ACHN (cell line): ENCODE measurements at regions not wholly inside any gene's neighbourhood (a gene's known extent, or its start where the extent isn't known, plus 50 kb on each side); places are given as distances from the start of the nearest gene placed in this dataset.

Experiments used
- DNase-seq: peaks from one replicate; pipeline ENCODE4 v3.0.0-alpha.2; 2015
- in situ Hi-C: cut with HindIII; loops from 2 replicates; pipeline ENCODE4 v1.10.0; 2017; ENCODE audit warnings: low sequenced_read_pairs, low pct_ligation_motif_present, low pct_unique_long_range_greater_than_20kb

- no peak for DNase-seq
- in situ Hi-C loops = no loop called here
These were observed 300.0 kb downstream of the IDS start for GRCh38 chrX:149205081-149205480.

- in situ Hi-C loops = no loop called here
- no peak for DNase-seq
These were observed 305.4 kb downstream of the IDS start for GRCh38 chrX:149199734-149200133.

GRCh38 chrX:149198980-149199732 lies 305.9 kb downstream of the IDS start:
- in situ Hi-C loops = no loop called here
- no peak for DNase-seq

GRCh38 chrX:149185087-149185486 lies 320.0 kb downstream of the IDS start:
- in situ Hi-C loops = no loop called here
- no peak for DNase-seq

- no peak for DNase-seq
- in situ Hi-C loops = no loop called here
These were observed 343.5 kb downstream of the IDS start for GRCh38 chrX:149161435-149162088.

GRCh38 chrX:149157976-149158375 lies 347.1 kb downstream of the IDS start:
- in situ Hi-C loops = no loop called here
- DNase-seq = no peak

- no peak for DNase-seq
- in situ Hi-C loops = no loop called here
These were observed 352.2 kb downstream of the IDS start for GRCh38 chrX:149152941-149153340.

GRCh38 chrX:149151805-149152757 lies 353.0 kb downstream of the IDS start:
- DNase-seq = no peak
- in situ Hi-C loops = no loop called here

- no peak for DNase-seq
- in situ Hi-C loops = no loop called here
These were observed 359.2 kb downstream of the IDS start for GRCh38 chrX:149145845-149146285.

- in situ Hi-C loops = no loop called here
These were observed 373.3 kb downstream of the IDS start for GRCh38 chrX:149131774-149132173.

GRCh38 chrX:149129767-149130166 lies 375.3 kb downstream of the IDS start:
- no peak for DNase-seq
- in situ Hi-C loops = no loop called here

More at GRCh38 chrX:149131774-149132173, 373.3 kb downstream of the IDS start:
- no peak for DNase-seq

- DNase-seq = no peak
- in situ Hi-C loops = no loop called here
These were observed 380.5 kb downstream of the IDS start for GRCh38 chrX:149124526-149125108.

- in situ Hi-C loops = no loop called here
- no peak for DNase-seq
These were observed 383.7 kb downstream of the IDS start for GRCh38 chrX:149121206-149121920.

- in situ Hi-C loops = no loop called here
- DNase-seq = no peak
These were observed 384.6 kb downstream of the IDS start for GRCh38 chrX:149120459-149120858.

GRCh38 chrX:149114874-149115273 lies 390.2 kb downstream of the IDS start:
- in situ Hi-C loops = no loop called here
- no peak for DNase-seq

GRCh38 chrX:149114001-149114400 lies 391.1 kb downstream of the IDS start:
- in situ Hi-C loops = no loop called here
- DNase-seq = no peak

- in situ Hi-C loops = no loop called here
- DNase-seq = no peak
These were observed 407.3 kb downstream of the IDS start for GRCh38 chrX:149097786-149098185.

GRCh38 chrX:149092179-149092578 lies 412.9 kb downstream of the IDS start:
- in situ Hi-C loops = no loop called here
- DNase-seq = no peak
